ENCODE measurements at regions not wholly inside any gene's neighbourhood (a gene's known extent, or its start where the extent isn't known, plus 50 kb on each side); places are given as distances from the start of the nearest gene placed in this dataset.

DNA sequence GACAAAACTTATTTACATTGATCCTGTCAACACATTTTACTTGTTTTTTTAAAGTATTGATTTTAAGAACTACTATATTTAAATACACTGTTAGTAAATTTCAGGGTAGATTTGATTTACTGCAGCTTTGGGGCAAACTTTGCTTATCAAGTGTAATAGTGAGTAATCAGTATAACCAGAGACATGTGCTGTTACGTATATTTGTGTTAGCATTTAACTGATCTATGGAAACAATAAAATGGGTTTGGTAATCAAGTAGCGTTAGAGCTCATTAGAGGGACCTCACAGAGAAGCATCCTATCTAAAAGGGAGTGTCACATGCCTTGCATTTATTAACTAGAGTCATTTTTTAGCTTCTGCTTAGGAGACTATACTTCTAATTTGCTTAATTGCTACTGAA, 131.5 kb upstream of the ALCAM start:
- H3K4me3 ChIP-seq (ENCODE audit: low read depth, low read length): no peak overlapping the region
- DNase-seq (ENCODE audit: low read depth): no peak
- TF ChIP-seq, protein P1, sequence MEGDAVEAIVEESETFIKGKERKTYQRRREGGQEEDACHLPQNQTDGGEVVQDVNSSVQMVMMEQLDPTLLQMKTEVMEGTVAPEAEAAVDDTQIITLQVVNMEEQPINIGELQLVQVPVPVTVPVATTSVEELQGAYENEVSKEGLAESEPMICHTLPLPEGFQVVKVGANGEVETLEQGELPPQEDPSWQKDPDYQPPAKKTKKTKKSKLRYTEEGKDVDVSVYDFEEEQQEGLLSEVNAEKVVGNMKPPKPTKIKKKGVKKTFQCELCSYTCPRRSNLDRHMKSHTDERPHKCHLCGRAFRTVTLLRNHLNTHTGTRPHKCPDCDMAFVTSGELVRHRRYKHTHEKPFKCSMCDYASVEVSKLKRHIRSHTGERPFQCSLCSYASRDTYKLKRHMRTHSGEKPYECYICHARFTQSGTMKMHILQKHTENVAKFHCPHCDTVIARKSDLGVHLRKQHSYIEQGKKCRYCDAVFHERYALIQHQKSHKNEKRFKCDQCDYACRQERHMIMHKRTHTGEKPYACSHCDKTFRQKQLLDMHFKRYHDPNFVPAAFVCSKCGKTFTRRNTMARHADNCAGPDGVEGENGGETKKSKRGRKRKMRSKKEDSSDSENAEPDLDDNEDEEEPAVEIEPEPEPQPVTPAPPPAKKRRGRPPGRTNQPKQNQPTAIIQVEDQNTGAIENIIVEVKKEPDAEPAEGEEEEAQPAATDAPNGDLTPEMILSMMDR (IDR thresholded peaks at IDR 0.05; ENCODE audit: insufficient read depth, low read length): no peak

DNA sequence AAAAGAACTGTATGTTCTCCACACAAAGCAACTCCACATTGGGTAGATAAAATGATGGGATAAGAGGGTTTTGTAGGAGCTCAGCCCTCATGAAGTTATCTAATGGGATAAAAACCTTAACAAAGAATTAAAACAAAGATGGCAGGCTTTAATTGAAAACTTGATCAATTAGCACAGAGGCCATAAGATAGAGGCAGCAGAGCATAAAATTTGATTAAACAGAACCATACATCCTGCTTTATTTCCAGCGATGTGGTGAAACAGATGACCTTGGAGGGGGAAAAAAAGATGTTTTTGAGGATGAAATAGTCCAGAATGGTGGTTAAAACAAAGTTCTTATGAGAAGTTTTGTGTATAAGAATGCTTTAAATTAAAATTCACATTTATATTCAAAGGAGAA, 130.9 kb upstream of the ALCAM start:
- DNase-seq (ENCODE audit: low read depth): no peak
- no peak overlapping the region for H3K4me3 ChIP-seq (ENCODE audit: low read depth, low read length)
- TF ChIP-seq, protein P1 (IDR thresholded peaks at IDR 0.05; ENCODE audit: insufficient read depth, low read length): no peak

DNA sequence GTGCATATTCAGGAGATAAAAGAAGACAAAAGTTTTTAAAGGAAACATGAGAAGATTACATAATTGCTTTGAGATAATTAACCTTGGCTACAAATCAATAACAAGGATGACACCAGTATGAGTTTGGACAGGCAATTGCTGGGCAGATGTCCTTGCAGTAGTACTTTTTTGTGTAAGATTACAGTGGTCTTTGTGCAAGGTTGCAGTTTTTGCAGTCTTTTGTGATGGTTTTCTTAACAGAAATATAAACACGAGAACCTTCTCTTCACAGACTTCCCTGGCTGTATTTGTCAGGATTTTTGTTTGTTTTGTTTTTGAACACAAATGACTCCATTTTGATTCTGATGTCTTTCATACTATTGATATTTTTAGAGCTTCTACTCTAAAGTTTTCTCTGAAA, 128.3 kb upstream of the ALCAM start:
- DNase-seq (ENCODE audit: low read depth): no peak
- no peak overlapping the region for H3K4me3 ChIP-seq (ENCODE audit: low read depth, low read length)
- TF ChIP-seq, protein P1 (IDR thresholded peaks at IDR 0.05; ENCODE audit: insufficient read depth, low read length): no peak

DNA sequence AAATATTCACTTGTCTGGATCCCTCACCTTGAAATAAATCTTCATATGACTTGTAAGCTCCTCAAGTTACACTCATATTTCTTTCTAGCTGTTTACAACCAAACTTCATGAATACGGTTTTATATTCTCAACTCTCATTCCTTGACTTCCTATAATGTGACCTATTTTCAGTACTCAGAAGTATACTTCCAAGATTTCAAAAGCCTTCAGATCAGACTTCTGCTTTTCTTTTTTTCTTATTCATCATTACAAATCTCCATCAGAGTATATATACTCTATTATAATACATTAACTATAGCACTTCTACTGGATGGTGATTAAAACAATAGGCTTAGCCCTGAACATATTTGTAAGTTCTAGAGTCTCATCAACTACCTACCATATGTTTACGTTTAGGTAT, 123.6 kb upstream of the ALCAM start:
- no peak for DNase-seq (ENCODE audit: low read depth)
- TF ChIP-seq, protein P1 (IDR thresholded peaks at IDR 0.05; ENCODE audit: insufficient read depth, low read length): no peak
- no peak overlapping the region for H3K4me3 ChIP-seq (ENCODE audit: low read depth, low read length)

DNA sequence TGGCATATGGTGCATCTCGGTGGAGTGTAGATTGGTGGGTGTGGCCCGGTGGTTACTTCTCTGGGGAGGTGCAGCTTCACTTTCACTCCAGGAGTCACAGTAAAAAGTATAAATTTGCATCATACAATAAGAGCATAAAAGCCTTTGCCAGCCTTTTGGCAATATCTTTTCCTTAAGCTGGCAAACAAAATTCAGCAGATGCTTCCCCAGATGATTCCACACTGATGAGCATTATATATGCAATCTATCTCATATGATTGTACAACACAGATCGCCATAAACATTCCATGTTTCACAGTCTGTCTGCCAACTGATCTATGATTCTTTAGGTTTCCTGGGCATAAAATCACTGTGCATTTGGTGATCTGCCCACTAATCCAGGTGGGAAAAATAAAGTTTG, 120.2 kb upstream of the ALCAM start:
- TF ChIP-seq, protein P1 (IDR thresholded peaks at IDR 0.05; ENCODE audit: insufficient read depth, low read length): no peak
- DNase-seq (ENCODE audit: low read depth): no peak
- H3K4me3 ChIP-seq (ENCODE audit: low read depth, low read length): no peak overlapping the region

DNA sequence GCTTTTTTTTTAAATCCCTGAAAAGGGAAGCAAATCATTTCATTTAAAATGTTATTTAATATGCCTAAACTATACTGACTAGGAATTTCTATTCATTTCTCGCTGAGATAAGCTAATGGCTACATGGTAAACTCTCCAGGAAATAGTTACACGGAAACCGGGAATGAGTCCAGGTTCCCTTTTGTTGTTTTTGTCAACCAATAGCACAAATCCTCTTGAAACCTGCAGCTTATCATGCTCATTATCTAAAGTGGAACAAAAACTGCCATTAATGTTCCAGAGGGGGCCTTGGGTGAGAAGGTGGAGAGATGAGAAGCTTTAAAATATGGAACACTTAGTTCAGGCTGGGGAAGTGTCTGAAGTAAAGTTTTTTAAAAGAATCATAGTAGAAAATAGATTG, 113.5 kb upstream of the ALCAM start:
- no peak overlapping the region for H3K4me3 ChIP-seq (ENCODE audit: low read depth, low read length)
- DNase-seq (ENCODE audit: low read depth): peak; percentile 65
- TF ChIP-seq, protein P1 (IDR thresholded peaks at IDR 0.05; ENCODE audit: insufficient read depth, low read length): no peak

DNA sequence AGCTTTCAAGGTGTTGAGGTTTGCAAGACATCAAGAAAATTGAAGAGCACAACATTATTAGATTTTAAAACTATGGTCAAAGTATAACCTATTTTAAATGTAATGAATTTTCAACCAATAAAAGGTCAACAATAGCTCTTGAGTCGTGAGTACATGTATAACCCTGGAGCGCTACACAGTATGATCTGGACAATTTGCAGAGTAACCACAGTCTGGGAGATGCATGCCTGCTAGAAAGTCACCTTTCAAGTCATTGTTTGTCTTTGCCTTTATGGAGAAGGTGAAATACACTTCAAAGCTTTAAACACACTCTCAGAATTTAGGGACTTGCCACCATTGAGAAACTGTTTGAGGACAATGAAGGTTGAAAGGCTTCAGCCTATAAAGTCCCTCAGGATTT, 112.6 kb upstream of the ALCAM start:
- TF ChIP-seq, protein P1 (IDR thresholded peaks at IDR 0.05; ENCODE audit: insufficient read depth, low read length): no peak
- no peak overlapping the region for H3K4me3 ChIP-seq (ENCODE audit: low read depth, low read length)
- DNase-seq (ENCODE audit: low read depth): no peak

Data from fibroblast of the aortic adventitia (primary cell).